Gastroesophageal sphincter (tissue), 3 donors: ENCODE measurements at regions not wholly inside any gene's neighbourhood (a gene's known extent, or its start where the extent isn't known, plus 50 kb on each side); places are given as distances from the start of the nearest gene placed in this dataset.

ENCODE experiments used
- CTCF ChIP-seq, 4 experiments: fragments of 200-600 bp in 2 of 4; fragments of 450-650 bp in 2 of 4; sonication (generic) in 1 of 4; IDR thresholded peaks; one replicate each; pipeline ENCODE4 v1.5.1; 2017 to 2019; ENCODE audit warnings: antibody characterized with exemption in 4 of 4, mild to moderate bottlenecking in 2 of 4, moderate library complexity in 2 of 4
- POLR2AphosphoS5 ChIP-seq: sonication (generic); formaldehyde crosslinking; IDR thresholded peaks from one replicate; pipeline ENCODE4 v1.6.1; 2017; ENCODE audit warnings: antibody characterized with exemption

- TF ChIP-seq POLR2AphosphoS5, result no peak
- no peak for TF ChIP-seq CTCF (IDR thresholded peaks at IDR 0.05)
Observed at GRCh38 chr20:48166082-48166835, 381.0 kb upstream of the SULF2 start.
